ENCODE measurements at regions not wholly inside any gene's neighbourhood (a gene's known extent, or its start where the extent isn't known, plus 50 kb on each side); places are given as distances from the start of the nearest gene placed in this dataset.

DNA sequence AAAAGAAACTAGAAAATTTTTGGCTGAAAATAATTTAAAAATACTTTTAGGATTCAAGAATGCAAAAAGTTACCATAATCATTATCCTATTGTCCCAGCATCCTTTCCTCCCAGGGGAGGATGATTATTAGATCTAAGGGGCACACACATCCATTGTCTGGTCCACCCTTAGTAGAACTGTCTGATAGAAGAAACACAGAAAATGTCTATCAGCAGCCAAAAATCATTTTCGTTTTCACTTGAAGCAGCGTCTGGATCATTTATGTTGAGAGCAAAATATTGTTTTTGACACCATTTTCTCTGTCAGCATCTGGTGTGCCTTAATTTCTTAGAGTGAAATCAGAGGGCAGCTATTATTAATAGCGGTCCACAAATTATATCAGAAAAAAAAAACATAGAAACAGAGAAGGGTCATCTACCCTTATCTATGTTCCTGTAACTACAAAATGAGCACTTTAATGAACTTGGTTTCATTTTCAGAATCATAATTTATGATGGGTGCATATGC, 446.3 kb downstream of the TRAM1L1 start:
- TF ChIP-seq, protein P1, sequence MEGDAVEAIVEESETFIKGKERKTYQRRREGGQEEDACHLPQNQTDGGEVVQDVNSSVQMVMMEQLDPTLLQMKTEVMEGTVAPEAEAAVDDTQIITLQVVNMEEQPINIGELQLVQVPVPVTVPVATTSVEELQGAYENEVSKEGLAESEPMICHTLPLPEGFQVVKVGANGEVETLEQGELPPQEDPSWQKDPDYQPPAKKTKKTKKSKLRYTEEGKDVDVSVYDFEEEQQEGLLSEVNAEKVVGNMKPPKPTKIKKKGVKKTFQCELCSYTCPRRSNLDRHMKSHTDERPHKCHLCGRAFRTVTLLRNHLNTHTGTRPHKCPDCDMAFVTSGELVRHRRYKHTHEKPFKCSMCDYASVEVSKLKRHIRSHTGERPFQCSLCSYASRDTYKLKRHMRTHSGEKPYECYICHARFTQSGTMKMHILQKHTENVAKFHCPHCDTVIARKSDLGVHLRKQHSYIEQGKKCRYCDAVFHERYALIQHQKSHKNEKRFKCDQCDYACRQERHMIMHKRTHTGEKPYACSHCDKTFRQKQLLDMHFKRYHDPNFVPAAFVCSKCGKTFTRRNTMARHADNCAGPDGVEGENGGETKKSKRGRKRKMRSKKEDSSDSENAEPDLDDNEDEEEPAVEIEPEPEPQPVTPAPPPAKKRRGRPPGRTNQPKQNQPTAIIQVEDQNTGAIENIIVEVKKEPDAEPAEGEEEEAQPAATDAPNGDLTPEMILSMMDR (IDR thresholded peaks at IDR 0.05) = no peak
- no peak for TF ChIP-seq POLR2A (IDR thresholded peaks at IDR 0.05)

All from transverse colon (tissue), 3 donors.